Transverse colon (tissue), 4 donors: ENCODE measurements at regions not wholly inside any gene's neighbourhood (a gene's known extent, or its start where the extent isn't known, plus 50 kb on each side); places are given as distances from the start of the nearest gene placed in this dataset.

Experiments
- DNase-seq: peaks from one replicate; pipeline ENCODE4 v3.0.0-alpha.2; 2019
- H3K27ac ChIP-seq, 4 donors: fragments of 200-600 bp; sonication (generic); 2 replicates each; pipeline ENCODE4 v1.5.1; 2016 to 2018; ENCODE audit warnings: inconsistent platforms in 4 of 4
- H3K27me3 ChIP-seq: fragments of 200-600 bp; sonication (generic); 2 replicates; pipeline ENCODE4 v1.5.1; 2017; ENCODE audit warnings: inconsistent platforms
- H3K36me3 ChIP-seq, 4 donors: fragments of 200-600 bp; sonication (generic); 2 replicates each; pipeline ENCODE4 v1.5.1; 2017 to 2019; ENCODE audit warnings: inconsistent platforms in 4 of 4
- H3K4me1 ChIP-seq, 4 donors: fragments of 200-600 bp; sonication (generic); 2 replicates each; pipeline ENCODE4 v1.5.1; 2017 to 2020; ENCODE audit warnings: inconsistent platforms in 4 of 4
- H3K4me3 ChIP-seq, 4 donors: fragments of 200-600 bp; sonication (generic); 1 replicate in 1 of 4; 2 replicates in 3 of 4; pipeline versions ENCODE4 v1.5.1 to v1.6.1; 2017 to 2019; ENCODE audit warnings: inconsistent platforms in 4 of 4
- H3K9me3 ChIP-seq, 2 donors: fragments of 200-600 bp; sonication (generic); 2 replicates each; pipeline ENCODE4 v1.5.1; 2017 to 2019; ENCODE audit warnings: inconsistent platforms in 2 of 2
- CTCF ChIP-seq, 5 experiments: fragments of 200-600 bp in 3 of 5; fragments of 450-650 bp in 2 of 5; sonication (generic) in 3 of 5; IDR thresholded peaks; 1 replicate in 2 of 5; 2 replicates in 3 of 5; pipeline ENCODE4 v1.5.1; 2016 to 2017; ENCODE audit warnings: antibody characterized with exemption in 5 of 5, inconsistent platforms in 3 of 5, mild to moderate bottlenecking in 2 of 5, moderate library complexity in 1 of 5
- EP300 ChIP-seq: sonication (generic); formaldehyde crosslinking; IDR thresholded peaks from one replicate; pipeline ENCODE4 v1.6.1; 2017; ENCODE audit warnings: antibody characterized with exemption, low read depth
- POLR2A ChIP-seq: fragments of 450-650 bp; IDR thresholded peaks from one replicate; pipeline ENCODE4 v1.6.1; 2016; ENCODE audit warnings: antibody characterized with exemption, mild to moderate bottlenecking, moderate library complexity
- POLR2AphosphoS5 ChIP-seq, 3 donors: sonication (generic); formaldehyde crosslinking; IDR thresholded peaks; one replicate each; pipeline ENCODE4 v1.6.1; 2016; ENCODE audit warnings: antibody characterized with exemption in 3 of 3
- WGBS, 2 donors: methylation state at CpG; one replicate each; pipeline ENCODE4 v1.1.5; 2018; ENCODE audit warnings: low coverage in 1 of 2; 5-methylcytosine and 5-hydroxymethylcytosine counted together
- in situ Hi-C, 4 donors: fragments of 200-750 bp; cut with MboI; loops; one replicate each; pipeline versions ENCODE4 v1.15.0 to v1.15.1; 2017; ENCODE audit warnings: low sequenced_read_pairs in 3 of 4, low pct_ligation_motif_present in 1 of 4, low pct_unique_long_range_greater_than_20kb in 1 of 4
- intact Hi-C: fragments of 100-400 bp; cut with DNase I; formaldehyde crosslinking; loops from one replicate; pipeline ENCODE4 v1.15.1; 2023; ENCODE audit warnings: low total_unique reads

- Histone ChIP-seq H3K9me3 (no peaks in the 10 kb centered on the region), H3K36me3 (no peaks in the 10 kb centered on the region), H3K27me3 (no peaks in the 10 kb centered on the region), H3K4me1 (peaks cover under 1 to 16% (median 6%) of the 10 kb centered on the region in 4 donors), H3K27ac (no peak overlapping the region), H3K4me3 (no peak overlapping the region)
- 81 to 83% methylated on average over 7 to 8 of the region's 8 CpGs for WGBS, 2 donors
- no peak for DNase-seq
- TF ChIP-seq POLR2AphosphoS5 (IDR thresholded peaks at IDR 0.05) (no peak), POLR2A (no peak), CTCF (IDR thresholded peaks at IDR 0.05) (no peak), EP300 (no peak)
- intact Hi-C loops: no loop called here
- in situ Hi-C loops: no loop called here
Measured at GRCh38 chr5:160919626-160920025, 67.6 kb upstream of the ATP10B start.

- H3K4me1 ChIP-seq: peaks cover 0 to 3% (median 2%) of the 10 kb centered on the region in 4 donors
- no peak for DNase-seq
- H3K27me3 ChIP-seq: no peaks in the 10 kb centered on the region
- WGBS, 2 donors: 62 to 66% methylated on average over 2 of the region's 2 CpGs
- H3K36me3 ChIP-seq: no peaks in the 10 kb centered on the region
- in situ Hi-C loops (no loop called here), intact Hi-C loops (no loop called here)
- TF ChIP-seq POLR2A (no peak), CTCF (IDR thresholded peaks at IDR 0.05) (no peak), POLR2AphosphoS5 (IDR thresholded peaks at IDR 0.05) (no peak), EP300 (no peak)
- no peaks in the 10 kb centered on the region for H3K9me3 ChIP-seq
- H3K27ac ChIP-seq: no peak overlapping the region
- H3K4me3 ChIP-seq: no peak overlapping the region
Measured at GRCh38 chr5:160918386-160918785, 66.4 kb upstream of the ATP10B start.

GRCh38 chr5:160906090-160906489, 54.1 kb upstream of the ATP10B start:
- no peak for DNase-seq
- H3K4me1 ChIP-seq: no peaks in the 10 kb centered on the region
- TF ChIP-seq EP300: no peak
- TF ChIP-seq CTCF (IDR thresholded peaks at IDR 0.05): no peak
- no peak for TF ChIP-seq POLR2A
- TF ChIP-seq POLR2AphosphoS5 (IDR thresholded peaks at IDR 0.05): no peak
- WGBS, 2 donors: 45 to 47% methylated on average over 3 of the region's 3 CpGs
- intact Hi-C loops (loop anchor here (5.0 kb wide), 1 partner anchor 1666 kb away; no protein-coding TSS in a partner anchor), in situ Hi-C loops (no loop called here)
- no peak overlapping the region for H3K27ac ChIP-seq
- H3K36me3 ChIP-seq: no peaks in the 10 kb centered on the region
- H3K27me3 ChIP-seq: no peaks in the 10 kb centered on the region
- no peak overlapping the region for H3K4me3 ChIP-seq
- H3K9me3 ChIP-seq: no peaks in the 10 kb centered on the region

GRCh38 chr5:160905285-160905684, 53.3 kb upstream of the ATP10B start:
- Histone ChIP-seq H3K36me3 (no peaks in the 10 kb centered on the region), H3K27ac (no peak overlapping the region), H3K4me1 (no peaks in the 10 kb centered on the region), H3K9me3 (no peaks in the 10 kb centered on the region), H3K4me3 (no peak overlapping the region), H3K27me3 (no peaks in the 10 kb centered on the region)
- in situ Hi-C loops: no loop called here
- WGBS, 2 donors: 25 to 33% methylated on average over 1 of the region's 1 CpG
- TF ChIP-seq POLR2AphosphoS5 (IDR thresholded peaks at IDR 0.05): no peak
- TF ChIP-seq POLR2A: no peak
- TF ChIP-seq CTCF (IDR thresholded peaks at IDR 0.05): no peak
- TF ChIP-seq EP300: no peak
- intact Hi-C loops: loop anchor here (5.0 kb wide), 1 partner anchor 1667 kb away; no protein-coding TSS in a partner anchor
- no peak for DNase-seq
